ENCODE measurements at regions not wholly inside any gene's neighbourhood (a gene's known extent, or its start where the extent isn't known, plus 50 kb on each side); places are given as distances from the start of the nearest gene placed in this dataset.
"Not testable (repeated sequence)": the region's sequence is repeated elsewhere in the genome, so short reads cannot be mapped to it uniquely, and the experiment has no call there.

- DNase-seq (ENCODE audit: low read depth): no peak
These were observed 501.3 kb upstream of the AADAT start for GRCh38 chr4:170591076-170591475.

GRCh38 chr4:170589597-170590191 lies 499.9 kb upstream of the AADAT start:
- no peak for DNase-seq (ENCODE audit: low read depth)

GRCh38 chr4:170581969-170582368 lies 492.2 kb upstream of the AADAT start:
- DNase-seq (ENCODE audit: low read depth): no peak

DNA sequence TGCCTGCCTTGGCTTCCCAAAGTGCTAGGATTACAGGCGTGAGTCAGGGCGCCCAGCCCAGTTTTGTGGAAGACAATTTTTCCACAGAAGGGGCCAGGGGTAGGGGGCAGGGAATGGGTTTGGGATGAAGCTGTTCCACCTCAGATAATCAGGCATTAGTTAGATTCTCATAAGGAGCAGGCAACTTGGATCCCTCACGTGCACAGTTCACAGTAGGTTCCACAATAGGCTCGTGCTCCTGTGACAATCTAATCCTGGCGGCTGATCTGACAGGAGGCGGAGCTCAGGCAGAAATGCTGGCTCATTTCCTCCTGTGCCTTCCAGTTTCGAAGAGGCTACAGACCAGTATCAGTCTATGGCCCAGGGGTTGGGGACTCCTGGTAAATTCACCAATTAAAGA lies 491.6 kb upstream of the AADAT start:
- DNase-seq (ENCODE audit: low read depth): no peak

DNA sequence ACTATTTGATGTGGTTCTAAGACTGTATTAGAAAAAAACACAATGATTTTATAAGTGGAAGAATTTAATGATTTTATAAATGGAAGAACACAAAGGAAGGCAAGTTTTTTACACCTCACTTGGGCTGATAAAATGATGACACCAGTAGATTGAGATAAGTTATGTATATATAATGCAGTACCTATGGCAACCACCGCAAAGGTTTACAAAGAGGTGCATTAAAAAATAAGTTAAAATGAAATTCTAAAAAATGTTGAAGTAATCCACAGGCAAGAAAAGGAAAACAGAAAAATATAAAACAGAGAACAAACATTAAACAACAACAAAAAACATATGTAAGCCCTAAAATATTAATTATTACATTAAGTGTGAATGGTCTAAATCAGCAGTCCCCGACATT lies 490.9 kb upstream of the AADAT start:
- DNase-seq (ENCODE audit: low read depth): no peak

DNA sequence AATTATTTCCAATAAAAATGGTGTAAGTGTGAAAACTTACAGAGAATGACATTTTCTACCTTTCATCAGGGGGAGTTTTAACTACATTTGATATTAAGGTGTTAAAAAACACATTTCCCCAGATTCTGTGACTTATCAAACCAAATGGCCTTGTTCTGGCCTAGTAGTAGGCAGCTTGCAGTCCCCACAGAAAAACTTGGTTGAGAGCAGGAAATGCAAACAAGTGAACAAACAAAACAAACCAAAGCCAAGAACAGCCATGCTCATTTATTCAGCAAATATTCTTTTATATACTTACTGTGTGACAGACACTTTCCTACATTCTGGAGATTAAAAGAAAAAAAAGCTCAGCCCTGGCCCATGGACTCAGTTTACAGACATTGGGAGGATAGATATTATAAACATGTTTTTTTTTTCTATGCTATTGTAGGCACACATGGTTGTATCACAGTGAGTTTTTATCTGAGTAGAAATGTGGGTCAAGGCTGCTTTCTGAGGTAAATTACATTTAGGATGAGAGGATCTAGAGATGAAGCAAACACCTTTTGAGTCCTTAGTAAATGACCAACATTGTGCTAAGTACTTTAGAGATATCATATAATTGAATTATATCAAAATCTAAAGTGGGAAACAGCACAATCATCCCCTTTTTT lies 449.2 kb upstream of the AADAT start:
- no peak for DNase-seq (ENCODE audit: low read depth)

DNA sequence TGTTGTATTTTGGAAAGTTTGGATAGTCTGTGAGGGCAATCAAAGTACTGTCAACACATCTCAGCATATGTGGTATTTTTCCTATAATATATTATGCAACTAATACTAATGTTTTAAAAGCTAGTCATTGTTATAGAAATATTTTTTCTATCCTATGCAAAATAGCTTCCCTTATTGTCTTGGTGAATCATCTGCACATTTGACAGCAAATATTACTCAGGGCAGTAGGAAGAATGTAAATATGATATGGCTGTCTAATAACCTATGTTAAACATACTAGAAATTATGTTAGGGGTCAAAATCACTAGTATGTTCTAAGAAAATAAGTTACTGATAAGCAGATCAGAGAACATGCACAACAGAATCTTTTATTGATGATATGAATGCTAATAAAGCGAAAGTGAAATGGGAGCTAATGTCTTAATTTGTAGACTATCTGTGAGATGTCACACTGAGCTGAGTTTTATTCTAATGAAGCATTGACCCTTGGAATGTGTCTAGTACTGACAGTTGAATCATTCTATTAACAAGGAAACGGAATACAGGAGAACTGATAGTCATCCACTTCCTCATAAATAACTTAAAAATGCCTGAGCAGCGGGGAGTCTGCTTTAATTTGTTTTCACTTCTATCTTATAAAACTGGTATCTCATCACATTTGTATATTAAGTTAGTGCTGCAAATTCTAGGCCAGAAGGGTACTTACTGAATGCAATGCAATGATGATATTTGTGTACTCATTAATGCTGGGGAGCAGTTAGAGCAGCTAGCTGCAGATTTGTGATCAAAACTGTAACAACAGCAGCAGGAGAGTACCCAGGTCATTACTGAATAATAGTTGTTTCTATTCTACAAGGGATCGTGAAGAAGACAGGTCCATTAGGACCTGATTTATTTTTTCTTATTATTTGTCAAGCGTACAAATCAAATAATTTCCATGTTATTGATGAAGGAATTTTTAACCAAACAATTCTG lies 440.3 kb upstream of the AADAT start:
- DNase-seq (ENCODE audit: low read depth): no peak

DNA sequence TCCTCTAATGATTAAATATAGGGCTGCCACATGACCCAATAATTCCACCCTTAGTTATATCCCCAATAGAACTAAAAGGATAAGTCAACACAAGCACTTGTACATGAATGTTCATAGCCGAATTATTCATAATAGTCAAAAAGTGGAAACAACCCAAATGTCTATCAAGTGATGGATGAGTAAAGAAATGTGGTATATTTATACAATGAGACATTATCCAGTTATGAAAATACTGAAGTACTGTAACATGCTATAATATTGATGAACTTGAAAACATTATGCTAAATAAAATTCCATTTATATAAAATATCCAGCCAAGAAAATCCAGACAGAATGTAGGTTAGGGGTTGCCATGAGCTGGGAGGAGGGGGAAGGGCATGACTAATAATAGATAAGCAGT lies 436.7 kb upstream of the AADAT start:
- no peak for DNase-seq (ENCODE audit: low read depth)

DNA sequence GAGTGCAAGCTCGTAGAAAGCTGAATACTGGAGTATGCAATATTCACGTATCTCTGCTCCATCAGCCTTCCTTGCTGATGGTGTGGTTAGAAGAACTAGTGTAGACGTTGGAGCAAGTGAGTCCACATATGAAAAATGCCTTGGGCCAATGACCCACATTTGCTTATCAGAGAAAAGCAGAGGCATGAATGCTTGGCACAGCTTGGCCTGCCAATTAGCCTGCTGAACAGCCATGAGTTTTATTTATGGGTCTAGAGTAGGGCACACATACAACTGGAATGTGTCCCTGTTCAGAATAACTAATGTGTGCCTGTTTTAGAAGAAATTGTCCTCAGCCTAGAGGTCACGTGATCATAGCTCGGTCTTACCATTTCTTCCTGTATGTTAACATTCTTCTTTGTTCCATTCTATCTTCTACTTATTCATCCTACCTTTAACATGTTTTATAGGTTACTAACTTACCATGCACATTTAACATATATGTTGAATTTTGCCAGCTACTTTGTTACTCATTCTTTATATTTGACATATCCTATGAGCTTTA lies 432.7 kb upstream of the AADAT start:
- DNase-seq (ENCODE audit: low read depth): no peak

- no peak for DNase-seq (ENCODE audit: low read depth)
These were observed 407.9 kb upstream of the AADAT start for GRCh38 chr4:170497689-170498088.

GRCh38 chr4:170497112-170497511 lies 407.4 kb upstream of the AADAT start:
- DNase-seq (ENCODE audit: low read depth): no peak

DNA sequence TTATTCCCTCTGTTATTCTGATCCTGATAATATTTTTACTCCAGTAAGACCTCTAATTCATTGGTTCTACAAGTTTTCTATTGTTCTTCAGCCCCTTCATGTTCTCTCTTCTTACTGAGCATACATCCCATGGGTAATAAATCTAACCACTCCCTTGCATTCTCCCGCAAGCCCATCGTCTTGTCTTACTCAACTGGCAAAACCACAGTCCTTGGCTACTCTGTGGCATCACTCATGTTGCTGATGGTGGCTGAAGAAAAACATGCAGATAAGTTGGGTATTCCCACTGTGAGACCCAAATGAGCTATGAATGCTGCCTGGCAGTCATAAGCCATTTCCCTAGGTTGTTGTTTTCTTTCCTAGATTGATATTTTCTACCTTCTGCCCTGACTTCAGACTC lies 402.2 kb upstream of the AADAT start:
- DNase-seq (ENCODE audit: low read depth): no peak

DNA sequence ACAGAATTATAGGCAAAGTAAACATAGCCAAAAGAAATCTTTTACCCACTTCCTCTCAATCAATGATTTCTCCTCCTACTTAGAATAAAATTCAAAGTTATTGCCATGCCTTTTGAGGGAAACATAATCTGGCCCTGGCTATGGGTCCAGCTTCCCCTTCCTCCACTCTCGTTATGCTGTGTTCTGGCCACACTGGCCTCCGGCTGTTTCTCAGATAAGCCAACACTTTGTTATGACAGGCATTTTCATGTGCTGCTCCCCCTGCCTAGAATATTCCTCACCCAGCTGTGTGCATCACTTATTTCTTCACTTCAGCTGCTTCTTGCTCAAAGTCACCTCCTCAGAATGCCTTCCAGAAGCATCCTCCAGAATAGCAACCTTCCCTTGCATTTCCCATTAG lies 386.6 kb upstream of the AADAT start:
- DNase-seq (ENCODE audit: low read depth): no peak

- DNase-seq (ENCODE audit: low read depth): no peak
These were observed 375.7 kb upstream of the AADAT start for GRCh38 chr4:170465429-170465828.

DNA sequence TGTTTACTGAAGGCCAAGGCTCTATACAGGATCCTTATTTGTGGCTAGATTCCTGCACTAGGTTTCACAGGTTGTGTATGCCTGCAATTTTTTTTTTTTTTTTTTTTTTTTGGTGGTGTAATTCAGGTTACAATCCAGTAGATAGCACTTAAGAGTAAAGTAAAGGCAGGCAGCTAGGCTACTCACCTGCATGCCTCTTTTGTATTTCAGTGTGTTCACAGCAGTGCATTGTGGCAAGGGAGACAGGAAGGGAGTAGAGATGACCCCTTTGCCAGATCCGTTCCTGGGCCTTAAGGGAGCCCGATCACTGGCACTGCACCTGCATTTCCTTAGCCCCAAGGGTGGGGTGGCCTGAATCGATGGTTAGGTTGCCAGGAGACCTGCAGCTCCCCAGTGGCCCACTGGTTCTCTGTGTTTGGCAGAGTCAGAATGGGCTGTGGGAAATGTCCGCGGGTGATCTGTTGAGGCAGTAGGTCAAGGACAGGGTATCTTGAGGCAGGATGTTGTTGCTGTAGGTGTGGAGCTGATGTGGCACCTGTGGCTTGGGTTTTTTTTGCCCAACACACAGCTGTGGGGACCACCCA lies 374.9 kb upstream of the AADAT start:
- no peak for DNase-seq (ENCODE audit: low read depth)

GRCh38 chr4:170446782-170447181 lies 357.0 kb upstream of the AADAT start:
- DNase-seq (ENCODE audit: low read depth): no peak

DNA sequence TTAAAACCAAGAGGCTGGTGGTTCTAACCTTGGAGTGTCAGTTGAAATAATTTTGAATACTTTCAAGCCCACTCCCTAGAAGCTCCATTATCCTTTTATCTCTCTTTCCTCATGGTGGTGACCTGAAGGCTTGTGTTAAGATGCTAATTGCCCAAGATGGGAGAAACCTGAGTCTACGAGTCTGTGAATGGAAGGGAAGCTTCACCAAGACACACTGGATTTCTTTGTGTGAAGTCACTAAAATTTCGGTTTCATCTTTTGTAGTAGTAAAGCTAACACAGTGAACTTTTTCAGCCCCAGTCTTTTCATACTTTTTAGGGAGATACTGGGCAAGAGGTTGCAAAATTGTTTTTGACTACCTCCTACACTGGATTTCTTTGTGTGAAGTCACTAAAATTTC lies 351.4 kb upstream of the AADAT start:
- DNase-seq (ENCODE audit: low read depth): not testable (repeated sequence)

- no peak for DNase-seq (ENCODE audit: low read depth)
These were observed 339.2 kb upstream of the AADAT start for GRCh38 chr4:170428929-170429328.

DNA sequence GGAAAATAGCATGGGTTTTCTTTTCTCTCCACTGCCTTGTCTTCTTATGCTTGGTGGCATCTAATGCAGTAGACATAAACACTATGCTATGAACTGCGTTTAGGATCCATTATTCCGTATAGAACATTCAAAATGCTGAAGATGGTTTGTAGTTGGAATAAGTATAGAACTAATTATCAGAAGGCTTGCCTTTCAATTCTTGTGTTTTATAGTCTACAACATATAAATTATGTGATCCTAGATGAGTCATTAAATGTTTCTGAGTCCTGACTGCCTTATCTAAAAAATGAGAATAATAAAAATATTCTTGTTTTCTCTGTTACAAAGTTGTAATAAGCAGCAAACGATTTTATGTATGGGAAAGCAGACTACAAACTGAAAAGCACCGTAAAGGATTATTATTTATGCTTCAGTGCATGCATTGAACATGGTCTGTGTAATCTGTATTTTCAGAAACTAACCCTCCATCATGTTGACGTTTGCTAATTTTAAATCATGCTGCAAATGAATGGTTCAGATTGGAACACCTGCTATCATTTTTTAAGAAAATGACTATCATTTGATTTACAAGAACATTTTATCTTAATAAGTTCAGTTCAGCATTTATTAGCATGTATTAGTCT lies 335.9 kb upstream of the AADAT start:
- no peak for DNase-seq (ENCODE audit: low read depth)

- no peak for DNase-seq (ENCODE audit: low read depth)
These were observed 335.3 kb upstream of the AADAT start for GRCh38 chr4:170425040-170425439.

GRCh38 chr4:170423137-170423536 lies 333.4 kb upstream of the AADAT start:
- no peak for DNase-seq (ENCODE audit: low read depth)

GRCh38 chr4:170420255-170420693 lies 330.5 kb upstream of the AADAT start:
- no peak for DNase-seq (ENCODE audit: low read depth)

All from HS-27A (cell line).